SK-N-SH treated with all-trans-retinoic acid at 6 μM for 48 hours (cell line): ENCODE measurements at regions not wholly inside any gene's neighbourhood (a gene's known extent, or its start where the extent isn't known, plus 50 kb on each side); places are given as distances from the start of the nearest gene placed in this dataset.

ENCODE experiments used
- ISL1 ChIP-seq: fragments of 250-450 bp; sonication (Bioruptor Pico); IDR thresholded peaks from 2 replicates; pipeline ENCODE4 v2.1.2; 2022; ENCODE audit warnings: mild to moderate bottlenecking, moderate library complexity
- TCF4 ChIP-seq: fragments of 250-450 bp; sonication (Bioruptor Pico); IDR thresholded peaks from 2 replicates; pipeline ENCODE4 v1.8.0; 2021; ENCODE audit warnings: mild to moderate bottlenecking, moderate library complexity, borderline replicate concordance
- ZFP3 ChIP-seq: fragments of 250-450 bp; sonication (Bioruptor Pico); IDR thresholded peaks from 2 replicates; pipeline ENCODE4 v1.5.0; 2020; ENCODE audit warnings: mild to moderate bottlenecking, moderate library complexity
- ZFP30 ChIP-seq: fragments of 450-650 bp; formaldehyde crosslinking; IDR thresholded peaks from 2 replicates; pipeline ENCODE4 v1.5.0; 2022; ENCODE audit warnings: mild to moderate bottlenecking, moderate library complexity
- ZNF565 ChIP-seq: fragments of 450-650 bp; formaldehyde crosslinking; conservative IDR thresholded peaks from 2 replicates; pipeline ENCODE4 v1.5.0; 2020; ENCODE audit warnings: low read depth, mild to moderate bottlenecking, moderate library complexity
- TF ChIP-seq, protein P1 (sequence below): fragments of 250-450 bp; sonication (Bioruptor Pico); IDR thresholded peaks from 2 replicates; pipeline ENCODE4 v1.8.0; 2021; ENCODE audit warnings: low read depth, mild to moderate bottlenecking, moderate library complexity, borderline replicate concordance
- TF ChIP-seq, protein P2 (sequence below): fragments of 250-450 bp; sonication (Bioruptor Pico); IDR thresholded peaks from 2 replicates; pipeline ENCODE4 v1.8.0; 2020; ENCODE audit warnings: mild to moderate bottlenecking, moderate library complexity, borderline replicate concordance
- TF ChIP-seq, protein P3 (sequence below): fragments of 250-450 bp; sonication (Bioruptor Pico); IDR thresholded peaks from 2 replicates; pipeline ENCODE4 v1.5.1; 2020; ENCODE audit warnings: low read depth, mild to moderate bottlenecking, moderate library complexity

DNA sequence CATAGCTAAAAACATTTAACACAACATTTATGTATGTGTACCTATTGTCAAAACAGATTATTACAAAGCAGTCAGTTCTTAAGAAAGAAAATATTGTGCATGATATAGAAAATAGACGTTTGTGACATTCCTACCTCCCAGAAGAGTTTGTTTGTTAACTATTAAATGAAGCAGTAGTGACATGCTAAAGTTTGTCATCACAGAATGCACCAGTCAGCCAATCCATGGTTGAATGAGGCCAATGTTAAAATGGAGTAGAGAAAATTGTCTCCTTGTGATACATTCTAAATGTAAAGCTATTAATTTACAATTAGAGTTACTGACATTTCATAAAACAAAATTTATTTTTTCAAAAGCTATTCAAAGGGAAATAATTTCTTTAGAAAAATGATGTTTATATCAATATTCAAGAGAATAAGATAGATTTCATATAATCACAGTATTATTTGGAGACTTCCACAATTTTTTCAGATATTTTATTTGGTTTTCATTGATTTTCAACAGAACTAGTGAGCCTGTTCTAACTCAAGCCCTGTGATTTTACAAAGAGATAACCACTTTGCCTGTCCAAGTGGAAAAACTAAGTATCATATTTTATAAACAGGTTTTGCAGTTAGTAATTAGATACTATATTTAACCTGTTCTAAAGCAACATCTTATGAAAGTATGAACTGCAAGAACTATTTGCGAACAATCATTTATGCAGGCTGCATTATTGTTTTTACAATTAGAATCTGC lies 176.8 kb downstream of the ISL1 start:
- TF ChIP-seq ZFP30 (CRISPR knock-in tag) (no peak), ZFP3 (CRISPR knock-in tag) (no peak), TCF4 (CRISPR knock-in tag) (peak; percentile 36; the same call in 1 of the 2 replicates), ZNF565 (CRISPR knock-in tag) (no peak), ISL1 (CRISPR knock-in tag) (no peak)
- TF ChIP-seq, protein P1, sequence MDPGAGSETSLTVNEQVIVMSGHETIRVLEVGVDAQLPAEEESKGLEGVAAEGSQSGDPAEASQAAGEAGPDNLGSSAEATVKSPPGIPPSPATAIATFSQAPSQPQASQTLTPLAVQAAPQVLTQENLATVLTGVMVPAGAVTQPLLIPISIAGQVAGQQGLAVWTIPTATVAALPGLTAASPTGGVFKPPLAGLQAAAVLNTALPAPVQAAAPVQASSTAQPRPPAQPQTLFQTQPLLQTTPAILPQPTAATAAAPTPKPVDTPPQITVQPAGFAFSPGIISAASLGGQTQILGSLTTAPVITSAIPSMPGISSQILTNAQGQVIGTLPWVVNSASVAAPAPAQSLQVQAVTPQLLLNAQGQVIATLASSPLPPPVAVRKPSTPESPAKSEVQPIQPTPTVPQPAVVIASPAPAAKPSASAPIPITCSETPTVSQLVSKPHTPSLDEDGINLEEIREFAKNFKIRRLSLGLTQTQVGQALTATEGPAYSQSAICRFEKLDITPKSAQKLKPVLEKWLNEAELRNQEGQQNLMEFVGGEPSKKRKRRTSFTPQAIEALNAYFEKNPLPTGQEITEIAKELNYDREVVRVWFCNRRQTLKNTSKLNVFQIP (CRISPR knock-in tag), result no peak
- TF ChIP-seq, protein P2, sequence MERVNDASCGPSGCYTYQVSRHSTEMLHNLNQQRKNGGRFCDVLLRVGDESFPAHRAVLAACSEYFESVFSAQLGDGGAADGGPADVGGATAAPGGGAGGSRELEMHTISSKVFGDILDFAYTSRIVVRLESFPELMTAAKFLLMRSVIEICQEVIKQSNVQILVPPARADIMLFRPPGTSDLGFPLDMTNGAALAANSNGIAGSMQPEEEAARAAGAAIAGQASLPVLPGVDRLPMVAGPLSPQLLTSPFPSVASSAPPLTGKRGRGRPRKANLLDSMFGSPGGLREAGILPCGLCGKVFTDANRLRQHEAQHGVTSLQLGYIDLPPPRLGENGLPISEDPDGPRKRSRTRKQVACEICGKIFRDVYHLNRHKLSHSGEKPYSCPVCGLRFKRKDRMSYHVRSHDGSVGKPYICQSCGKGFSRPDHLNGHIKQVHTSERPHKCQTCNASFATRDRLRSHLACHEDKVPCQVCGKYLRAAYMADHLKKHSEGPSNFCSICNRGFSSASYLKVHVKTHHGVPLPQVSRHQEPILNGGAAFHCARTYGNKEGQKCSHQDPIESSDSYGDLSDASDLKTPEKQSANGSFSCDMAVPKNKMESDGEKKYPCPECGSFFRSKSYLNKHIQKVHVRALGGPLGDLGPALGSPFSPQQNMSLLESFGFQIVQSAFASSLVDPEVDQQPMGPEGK (CRISPR knock-in tag), result no peak
- TF ChIP-seq, protein P3, sequence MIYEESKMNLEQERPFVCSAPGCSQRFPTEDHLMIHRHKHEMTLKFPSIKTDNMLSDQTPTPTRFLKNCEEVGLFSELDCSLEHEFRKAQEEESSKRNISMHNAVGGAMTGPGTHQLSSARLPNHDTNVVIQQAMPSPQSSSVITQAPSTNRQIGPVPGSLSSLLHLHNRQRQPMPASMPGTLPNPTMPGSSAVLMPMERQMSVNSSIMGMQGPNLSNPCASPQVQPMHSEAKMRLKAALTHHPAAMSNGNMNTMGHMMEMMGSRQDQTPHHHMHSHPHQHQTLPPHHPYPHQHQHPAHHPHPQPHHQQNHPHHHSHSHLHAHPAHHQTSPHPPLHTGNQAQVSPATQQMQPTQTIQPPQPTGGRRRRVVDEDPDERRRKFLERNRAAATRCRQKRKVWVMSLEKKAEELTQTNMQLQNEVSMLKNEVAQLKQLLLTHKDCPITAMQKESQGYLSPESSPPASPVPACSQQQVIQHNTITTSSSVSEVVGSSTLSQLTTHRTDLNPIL (CRISPR knock-in tag), result no peak
